Inferior parietal cortex (tissue), 1 donor: ENCODE measurements at regions not wholly inside any gene's neighbourhood (a gene's known extent, or its start where the extent isn't known, plus 50 kb on each side); places are given as distances from the start of the nearest gene placed in this dataset.
"Not testable (repeated sequence)": the region's sequence is repeated elsewhere in the genome, so short reads cannot be mapped to it uniquely, and the experiment has no call there.

Experiments used
- DNase-seq: peaks from one replicate; pipeline ENCODE4 v3.0.0-alpha.2; 2016; ENCODE audit errors: extremely low spot score

- DNase-seq, result peak; percentile 86
These were observed 5393.1 kb upstream of the TPTE start for GRCh38 chr21:5128261-5128660.

DNA sequence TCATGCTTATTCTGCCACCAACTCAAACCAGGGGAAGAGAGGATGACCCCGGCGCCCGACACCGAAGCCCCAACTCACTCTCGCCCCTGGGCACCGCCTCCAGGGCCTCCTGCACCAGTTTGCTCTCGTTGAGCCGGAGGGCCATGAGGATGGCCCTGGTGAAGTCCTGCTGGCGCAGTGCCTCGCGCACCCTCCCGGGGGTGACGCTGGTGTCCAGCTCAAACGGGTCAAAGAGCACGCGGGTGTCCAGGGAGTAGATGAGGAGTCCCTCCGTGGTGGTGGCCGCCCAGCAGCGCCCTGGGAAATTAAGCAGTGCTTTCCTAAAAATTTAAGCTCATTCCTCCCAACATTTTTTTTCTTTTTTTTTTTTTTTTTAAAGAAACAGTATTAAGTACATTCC, 5387.6 kb upstream of the TPTE start:
- not testable (repeated sequence) for DNase-seq

GRCh38 chr21:5136406-5136805, 5385.0 kb upstream of the TPTE start:
- DNase-seq, result not testable (repeated sequence)

GRCh38 chr21:5137006-5137405, 5384.4 kb upstream of the TPTE start:
- not testable (repeated sequence) for DNase-seq

- DNase-seq, result not testable (repeated sequence)
These were observed 5382.7 kb upstream of the TPTE start for GRCh38 chr21:5138687-5139086.

DNA sequence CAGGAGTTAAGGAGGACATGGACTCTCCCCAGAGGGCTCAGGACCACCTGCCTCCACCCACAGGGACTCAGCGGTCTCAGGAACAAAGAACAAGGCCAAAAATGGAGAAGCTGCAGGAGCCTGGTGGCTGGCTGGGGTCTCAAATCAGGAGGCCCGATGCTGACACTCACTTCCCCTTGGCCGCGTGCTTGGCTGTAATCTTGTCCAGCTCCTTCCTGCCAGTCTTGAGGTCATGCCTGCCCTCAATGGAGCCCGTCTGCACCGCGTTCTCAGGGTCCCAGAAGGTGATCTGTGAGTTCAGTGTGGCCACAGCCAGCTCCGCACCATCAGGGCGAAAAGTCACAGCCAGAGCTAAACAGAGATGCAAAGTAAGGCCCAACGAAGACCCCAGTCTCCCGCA, 5381.9 kb upstream of the TPTE start:
- DNase-seq, result not testable (repeated sequence)

- not testable (repeated sequence) for DNase-seq
These were observed 5378.4 kb upstream of the TPTE start for GRCh38 chr21:5143011-5143410.

DNA sequence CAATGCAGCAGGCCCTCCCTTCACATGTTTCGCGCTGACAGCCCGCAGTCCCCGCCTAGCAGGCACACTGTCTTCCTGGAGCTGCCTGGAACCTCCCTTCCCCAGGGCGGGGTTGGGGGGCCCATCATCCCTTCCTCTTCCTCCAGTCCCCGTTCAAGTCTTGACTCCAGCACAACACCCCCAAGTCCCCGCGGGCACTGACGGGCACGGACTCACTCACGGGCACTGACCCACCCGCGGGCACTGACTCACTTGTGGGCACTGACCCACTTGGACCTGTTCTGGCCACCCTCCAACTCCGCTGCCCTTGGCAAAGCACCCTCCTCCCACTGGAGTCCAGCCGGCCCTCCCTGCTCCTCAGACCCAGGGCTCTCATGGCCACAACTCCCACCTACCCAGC, 5376.7 kb upstream of the TPTE start:
- DNase-seq, result not testable (repeated sequence)

GRCh38 chr21:5147685-5148084, 5373.7 kb upstream of the TPTE start:
- DNase-seq, result not testable (repeated sequence)

DNA sequence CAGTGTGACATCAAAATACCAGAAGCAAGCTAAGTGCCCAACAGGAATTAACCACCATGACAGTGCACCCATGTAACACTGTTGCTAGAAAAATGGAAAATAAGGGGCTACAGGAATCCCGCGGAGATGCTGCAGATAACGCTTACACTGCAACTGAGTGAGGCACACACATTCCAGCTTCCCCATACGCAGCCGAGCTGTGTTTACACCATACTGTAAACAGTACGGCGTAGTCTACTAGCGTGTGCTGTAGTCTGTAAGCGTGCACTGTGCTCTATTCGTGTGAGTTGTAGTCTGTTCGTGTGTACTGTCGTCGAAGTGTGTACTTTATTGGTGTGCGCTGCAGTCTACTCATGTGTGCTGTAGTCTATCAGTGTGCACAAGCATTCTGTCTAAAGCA, 5372.2 kb upstream of the TPTE start:
- DNase-seq, result not testable (repeated sequence)

DNA sequence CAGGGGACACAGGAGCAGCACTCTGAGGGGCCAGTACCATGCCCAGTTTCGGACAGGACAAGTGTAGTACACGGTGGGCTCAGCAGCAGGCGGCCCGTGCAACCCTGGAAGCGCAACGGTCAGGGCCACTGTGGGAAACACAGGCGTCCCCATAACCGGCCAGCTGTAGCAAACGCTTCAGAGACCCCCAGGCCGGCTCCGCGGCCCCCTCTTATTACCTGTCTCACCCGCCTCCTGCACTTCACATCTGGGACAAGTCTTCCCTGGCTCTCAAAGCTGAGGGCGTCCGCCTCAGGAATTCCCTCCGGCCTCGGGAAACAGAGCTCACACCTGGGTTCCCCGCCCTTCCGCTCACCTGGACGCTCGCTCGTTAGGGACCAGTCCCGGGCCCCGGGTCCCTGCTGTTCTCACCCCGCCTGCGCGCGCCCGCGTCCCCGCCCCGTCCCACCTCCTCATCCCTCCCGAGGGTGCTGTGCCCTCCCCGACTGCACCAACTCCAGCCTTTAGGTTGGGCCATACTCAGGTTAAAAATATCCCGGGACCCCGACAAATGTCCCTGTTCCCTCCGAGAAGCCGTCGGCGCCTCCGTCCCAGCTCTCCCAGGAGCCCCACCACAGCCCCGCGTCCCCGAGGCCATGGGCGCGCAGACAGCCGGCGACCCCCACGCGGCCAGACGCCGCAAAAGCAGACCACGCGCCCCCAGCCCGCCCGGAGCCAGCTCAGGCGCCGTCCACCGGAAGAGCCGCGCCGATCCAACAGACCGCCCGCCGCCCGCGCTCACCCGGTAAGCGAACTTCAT, 5367.3 kb upstream of the TPTE start:
- not testable (repeated sequence) for DNase-seq

DNA sequence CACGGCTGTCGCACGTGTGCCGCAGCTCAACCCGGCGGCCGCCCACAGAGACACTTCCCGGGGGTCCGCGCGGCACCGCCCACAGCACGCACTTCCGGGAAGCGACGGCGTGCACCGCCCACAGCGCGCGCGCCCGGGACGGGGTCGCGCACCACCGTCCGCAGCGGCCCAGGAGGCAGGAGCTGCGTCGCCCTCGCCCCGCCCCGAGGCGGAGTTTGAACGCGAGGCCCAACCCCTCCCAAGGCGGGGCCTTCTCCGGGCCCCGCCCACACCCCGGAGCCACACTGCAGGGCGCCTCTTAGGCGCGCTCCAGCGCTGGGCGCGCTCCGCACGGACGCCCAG, 5366.8 kb upstream of the TPTE start:
- DNase-seq, result peak; percentile 69

DNA sequence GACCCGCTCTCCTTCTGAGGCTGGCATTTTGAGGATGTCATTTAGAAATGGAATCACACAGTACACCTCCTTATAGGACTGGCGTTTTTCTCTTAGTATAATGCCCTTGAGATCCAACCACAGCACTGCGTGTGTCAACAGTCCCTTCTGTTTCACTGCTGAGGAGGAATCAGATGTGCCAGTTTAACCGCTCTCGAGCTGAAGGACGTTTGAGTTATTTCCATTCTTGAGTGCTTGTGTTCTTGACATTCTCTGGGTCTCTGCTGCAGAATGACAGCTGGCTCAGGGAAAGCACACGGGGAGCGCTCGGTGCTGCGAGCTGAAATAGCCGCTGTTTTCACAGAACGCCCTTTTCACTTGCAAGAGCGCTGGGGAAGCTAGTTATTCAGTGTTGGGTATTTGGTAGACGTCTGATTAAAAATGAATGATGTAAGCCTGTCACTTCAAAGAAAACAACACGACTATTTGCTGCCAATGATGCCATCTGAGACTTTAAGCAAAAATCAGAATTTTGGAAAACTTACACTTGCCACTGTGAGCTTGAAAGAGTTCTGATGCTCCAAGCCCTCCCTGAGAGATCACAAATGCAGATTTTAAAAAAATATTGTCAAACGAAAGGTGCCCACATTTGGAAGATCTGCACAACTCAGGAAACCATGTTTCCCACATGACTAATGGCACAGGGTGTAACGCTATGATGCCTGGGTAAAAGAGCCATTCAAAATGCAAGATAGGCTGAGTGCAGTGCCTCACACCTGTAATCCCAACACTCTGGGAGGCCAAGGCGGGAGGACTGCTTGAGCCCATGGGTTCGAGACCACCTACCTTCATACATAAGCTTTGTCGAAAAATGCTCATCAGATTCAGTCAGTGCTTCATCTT, 5358.4 kb upstream of the TPTE start:
- DNase-seq, result not testable (repeated sequence)

DNA sequence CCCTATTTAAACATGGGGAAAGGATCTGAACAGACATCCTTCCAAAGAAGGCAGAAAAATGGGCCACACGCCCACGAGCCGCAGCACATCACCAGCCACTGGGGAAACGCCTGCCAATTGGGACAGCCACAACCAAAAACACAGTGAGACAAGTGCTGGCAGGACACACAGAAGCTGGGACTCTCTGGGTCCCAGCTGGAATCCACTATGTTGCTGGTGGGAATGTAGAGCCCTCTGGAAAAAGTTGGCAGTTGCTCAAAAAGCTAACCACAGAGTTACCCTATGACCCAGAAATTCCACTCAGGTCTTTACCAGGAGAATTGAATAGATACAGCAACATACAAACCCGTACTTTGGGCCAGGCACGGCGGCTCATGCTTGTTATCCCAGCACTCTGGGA, 5355.6 kb upstream of the TPTE start:
- DNase-seq, result not testable (repeated sequence)
